ENCODE measurements at regions not wholly inside any gene's neighbourhood (a gene's known extent, or its start where the extent isn't known, plus 50 kb on each side); places are given as distances from the start of the nearest gene placed in this dataset.

DNA sequence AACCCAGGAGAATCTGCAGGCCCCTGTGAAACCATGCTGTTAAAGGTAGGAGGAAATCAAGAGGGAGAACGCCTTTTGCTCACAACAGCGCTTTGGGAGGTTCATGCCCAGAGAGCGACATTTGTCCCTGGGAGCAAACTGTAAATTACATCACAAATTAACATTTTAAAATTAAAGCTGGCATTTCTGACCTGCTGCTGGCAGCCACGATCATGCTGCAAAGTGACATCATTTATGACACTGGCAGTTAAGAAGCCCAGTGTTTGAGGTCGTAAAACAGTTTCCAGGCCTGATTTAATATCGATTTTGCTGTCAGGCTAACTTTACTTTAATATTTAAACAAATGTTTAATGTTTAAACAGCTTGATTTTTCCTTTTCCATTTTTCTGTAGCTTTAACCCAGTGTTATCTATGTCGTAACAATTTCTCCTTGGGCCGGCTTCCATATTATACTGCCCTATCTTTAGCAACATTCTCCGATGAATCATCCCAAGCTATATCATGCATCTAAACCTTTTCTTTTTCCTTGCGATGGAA, 86.5 kb upstream of the NPVF start:
- peak; percentile 18 for DNase-seq (ENCODE audit: low spot score)

DNA sequence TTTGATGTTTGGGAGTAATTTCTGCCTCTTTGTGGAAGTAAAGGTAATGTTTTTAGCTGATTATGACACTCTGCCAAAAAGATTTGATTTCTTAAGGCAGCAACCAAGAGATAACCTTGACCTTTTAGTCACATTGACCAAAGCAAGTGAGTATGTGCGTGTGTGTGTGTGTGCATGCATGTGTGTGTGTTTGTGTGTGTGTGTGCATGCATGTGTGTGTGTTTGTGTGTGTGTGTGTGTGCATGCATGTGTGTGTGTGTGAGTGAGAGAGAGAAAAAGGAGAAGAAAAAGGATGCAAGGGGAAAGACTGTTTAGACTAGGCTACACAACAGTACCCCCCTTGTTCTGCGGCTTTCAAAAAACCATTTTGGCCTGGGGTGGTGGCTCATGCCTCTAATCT, 88.1 kb upstream of the NPVF start:
- DNase-seq (ENCODE audit: low spot score): no peak

GRCh38 chr7:25318047-25318446, 89.8 kb upstream of the NPVF start:
- no peak for DNase-seq (ENCODE audit: low spot score)

GRCh38 chr7:25319707-25320106, 91.4 kb upstream of the NPVF start:
- DNase-seq (ENCODE audit: low spot score): no peak

GRCh38 chr7:25320791-25321190, 92.5 kb upstream of the NPVF start:
- DNase-seq (ENCODE audit: low spot score): no peak

DNA sequence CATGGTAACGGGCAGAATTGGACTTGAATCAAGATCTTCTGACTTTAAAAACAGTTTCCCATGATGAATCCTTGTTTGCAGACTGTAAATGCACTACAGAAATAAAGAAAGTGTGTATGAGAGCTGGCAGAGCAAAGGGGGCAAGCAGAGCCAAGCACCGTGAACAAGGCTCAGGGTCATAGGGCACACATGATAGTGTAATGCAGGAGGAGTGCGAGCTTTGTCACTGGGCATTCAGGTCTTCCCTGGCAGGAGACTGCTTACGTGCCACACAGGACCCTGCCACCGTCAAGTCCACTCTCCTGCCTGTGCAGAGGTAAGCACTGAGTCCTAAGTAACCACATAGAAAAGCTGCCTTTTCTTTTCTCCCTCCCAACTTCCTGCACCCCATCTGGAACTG, 93.1 kb upstream of the NPVF start:
- DNase-seq (ENCODE audit: low spot score): no peak

- DNase-seq (ENCODE audit: low spot score): no peak
Measured at GRCh38 chr7:25322473-25322872, 94.2 kb upstream of the NPVF start.

DNA sequence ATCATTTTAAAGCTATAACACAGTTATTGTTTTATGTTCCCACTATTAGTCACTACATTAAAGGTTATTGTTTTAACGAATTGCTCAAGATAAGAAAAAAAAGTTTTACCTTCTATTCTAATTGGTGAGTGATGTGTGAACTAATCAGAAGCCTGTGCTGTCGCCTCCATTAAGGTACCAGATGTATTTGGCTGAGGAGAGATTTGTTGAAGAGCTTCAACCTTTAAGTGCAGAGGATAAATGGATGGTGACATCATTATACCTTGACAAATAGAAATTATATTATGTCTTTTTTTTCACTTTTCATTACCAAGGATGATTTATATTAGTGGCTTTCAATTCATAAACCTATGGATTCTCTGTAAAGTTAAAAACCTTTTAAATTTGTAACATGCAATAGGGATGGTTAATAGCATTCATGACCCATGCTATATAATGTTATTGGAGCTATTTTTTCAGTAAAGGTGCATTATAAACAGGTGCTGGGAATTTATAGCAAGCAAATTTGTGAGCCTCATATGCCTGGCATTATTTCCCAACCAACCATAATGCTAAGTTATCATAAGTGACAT, 97.0 kb upstream of the NPVF start:
- DNase-seq (ENCODE audit: low spot score): no peak

GRCh38 chr7:25326501-25327156, 98.3 kb upstream of the NPVF start:
- DNase-seq (ENCODE audit: low spot score): no peak

- DNase-seq (ENCODE audit: low spot score): no peak
Measured at GRCh38 chr7:25329815-25330214, 101.5 kb upstream of the NPVF start.

DNA sequence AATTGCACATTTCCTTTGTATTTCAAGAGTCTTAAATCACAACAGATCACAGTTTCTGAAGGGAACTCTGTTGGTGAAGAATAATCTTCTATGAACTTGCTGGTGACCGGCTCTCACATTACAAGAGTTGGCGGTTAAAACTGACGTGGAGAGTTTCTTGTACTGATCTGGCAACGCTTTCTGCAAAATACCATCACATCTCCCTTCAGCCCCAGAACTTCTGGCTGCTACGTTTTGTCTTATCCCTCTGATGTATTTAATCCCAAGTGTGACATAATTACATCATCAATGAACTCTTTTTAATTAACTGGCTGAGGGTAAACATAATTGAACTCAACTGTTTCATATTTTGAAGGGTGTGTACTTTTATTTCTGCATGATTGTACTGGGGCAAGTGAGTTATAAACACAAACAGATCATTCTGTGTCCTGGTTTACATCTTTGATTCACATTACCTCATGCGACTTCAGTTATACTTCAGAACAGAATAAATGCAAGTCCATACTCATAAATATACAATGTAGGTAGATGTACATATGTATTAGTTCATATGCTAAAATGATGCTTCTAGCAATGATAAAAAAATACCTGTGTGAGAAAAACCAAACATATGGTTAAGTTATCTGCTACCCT, 105.1 kb upstream of the NPVF start:
- DNase-seq (ENCODE audit: low spot score): no peak

- DNase-seq (ENCODE audit: low spot score): no peak
Measured at GRCh38 chr7:25347360-25348066, 119.2 kb upstream of the NPVF start.

- no peak for DNase-seq (ENCODE audit: low spot score)
Measured at GRCh38 chr7:25348104-25348503, 119.8 kb upstream of the NPVF start.

DNA sequence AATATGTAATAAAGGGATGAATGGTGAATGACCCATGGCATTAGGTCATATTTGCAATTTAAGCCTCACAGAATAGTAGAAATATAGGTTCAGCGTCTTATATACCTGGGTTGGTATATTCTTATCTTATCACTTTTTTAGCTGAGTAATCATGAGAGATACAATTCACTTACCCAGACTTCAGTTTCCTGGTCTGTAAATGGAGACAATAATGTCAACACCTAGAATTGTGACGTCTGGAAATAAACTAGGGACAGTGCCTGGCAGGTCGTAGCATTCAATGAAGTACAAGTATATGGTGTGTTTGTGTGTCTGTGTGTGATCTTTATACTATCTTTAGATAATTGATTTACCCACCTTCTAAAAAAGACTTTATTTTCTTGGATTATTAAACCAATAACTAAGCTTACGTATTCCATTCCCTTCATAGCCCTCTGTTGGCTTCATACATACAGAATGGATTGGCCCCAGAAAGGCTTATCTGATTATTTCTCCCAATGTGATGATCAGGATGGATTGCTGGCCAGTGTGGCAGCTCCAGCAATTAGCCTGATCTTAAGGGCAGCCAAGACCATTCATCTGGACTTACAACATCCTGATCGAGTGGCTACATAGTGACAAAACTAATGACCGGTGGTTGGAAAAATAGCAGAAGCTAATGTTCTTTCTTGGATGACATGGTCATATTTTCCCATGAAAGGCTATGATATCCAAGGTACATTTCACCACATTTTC, 121.2 kb upstream of the NPVF start:
- no peak for DNase-seq (ENCODE audit: low spot score)

- no peak for DNase-seq (ENCODE audit: low spot score)
Measured at GRCh38 chr7:25350041-25350440, 121.8 kb upstream of the NPVF start.

DNA sequence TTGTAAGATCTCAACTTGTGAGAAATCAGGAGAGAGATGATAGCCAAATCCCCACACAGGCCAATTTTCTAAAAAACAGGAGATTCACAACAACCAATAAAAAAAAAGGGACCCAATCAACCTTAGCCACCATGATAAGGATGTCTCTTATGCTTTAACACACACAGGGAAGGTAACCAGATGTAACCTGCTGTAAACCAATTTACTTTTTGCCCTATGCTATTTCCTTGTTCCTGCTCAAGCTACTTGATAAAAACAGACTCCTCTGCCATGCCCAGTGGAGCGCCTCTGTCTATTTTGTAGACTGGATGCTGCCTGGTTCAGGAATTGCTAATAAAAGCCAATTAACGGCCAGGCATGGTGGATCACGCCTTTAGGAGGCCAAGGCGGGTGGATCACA, 123.5 kb upstream of the NPVF start:
- no peak for DNase-seq (ENCODE audit: low spot score)

GRCh38 chr7:25353196-25353595, 124.9 kb upstream of the NPVF start:
- DNase-seq (ENCODE audit: low spot score): no peak

DNA sequence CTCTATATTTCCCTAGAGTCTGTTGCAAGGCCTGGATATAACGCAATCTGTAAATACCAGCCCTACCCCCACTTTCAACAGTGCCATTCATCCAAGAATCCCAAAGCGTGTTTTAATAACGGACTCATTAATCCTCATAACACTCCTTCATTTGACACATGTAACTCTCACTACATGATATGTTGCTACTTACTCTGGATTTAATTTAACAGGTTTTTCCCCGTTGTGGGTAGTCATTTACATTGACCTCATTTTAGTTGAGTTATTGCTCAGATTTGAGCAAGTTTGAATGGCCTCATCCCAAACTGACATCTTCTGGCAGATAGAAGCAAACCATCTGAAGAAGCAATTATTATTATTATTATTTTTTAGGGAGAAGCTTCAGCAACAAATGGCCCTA, 125.4 kb upstream of the NPVF start:
- DNase-seq (ENCODE audit: low spot score): no peak

- DNase-seq (ENCODE audit: low spot score): no peak
Measured at GRCh38 chr7:25356534-25357151, 128.4 kb upstream of the NPVF start.

- DNase-seq (ENCODE audit: low spot score): no peak
Measured at GRCh38 chr7:25358926-25359325, 130.6 kb upstream of the NPVF start.

- DNase-seq (ENCODE audit: low spot score): no peak
Measured at GRCh38 chr7:25359471-25360059, 131.3 kb upstream of the NPVF start.
